ENCODE measurements at regions not wholly inside any gene's neighbourhood (a gene's known extent, or its start where the extent isn't known, plus 50 kb on each side); places are given as distances from the start of the nearest gene placed in this dataset.

GRCh38 chr5:6181871-6182270, 196.5 kb downstream of the MED10 start:
- TF ChIP-seq EP300 (IDR thresholded peaks at IDR 0.05): no peak
- TF ChIP-seq POLR2A (IDR thresholded peaks at IDR 0.05): no peak
- TF ChIP-seq, protein P1, sequence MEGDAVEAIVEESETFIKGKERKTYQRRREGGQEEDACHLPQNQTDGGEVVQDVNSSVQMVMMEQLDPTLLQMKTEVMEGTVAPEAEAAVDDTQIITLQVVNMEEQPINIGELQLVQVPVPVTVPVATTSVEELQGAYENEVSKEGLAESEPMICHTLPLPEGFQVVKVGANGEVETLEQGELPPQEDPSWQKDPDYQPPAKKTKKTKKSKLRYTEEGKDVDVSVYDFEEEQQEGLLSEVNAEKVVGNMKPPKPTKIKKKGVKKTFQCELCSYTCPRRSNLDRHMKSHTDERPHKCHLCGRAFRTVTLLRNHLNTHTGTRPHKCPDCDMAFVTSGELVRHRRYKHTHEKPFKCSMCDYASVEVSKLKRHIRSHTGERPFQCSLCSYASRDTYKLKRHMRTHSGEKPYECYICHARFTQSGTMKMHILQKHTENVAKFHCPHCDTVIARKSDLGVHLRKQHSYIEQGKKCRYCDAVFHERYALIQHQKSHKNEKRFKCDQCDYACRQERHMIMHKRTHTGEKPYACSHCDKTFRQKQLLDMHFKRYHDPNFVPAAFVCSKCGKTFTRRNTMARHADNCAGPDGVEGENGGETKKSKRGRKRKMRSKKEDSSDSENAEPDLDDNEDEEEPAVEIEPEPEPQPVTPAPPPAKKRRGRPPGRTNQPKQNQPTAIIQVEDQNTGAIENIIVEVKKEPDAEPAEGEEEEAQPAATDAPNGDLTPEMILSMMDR (IDR thresholded peaks at IDR 0.05): no peak
- Histone ChIP-seq H3K4me1 (no peaks in the 10 kb centered on the region), H3K36me3 (no peaks in the 10 kb centered on the region), H3K27me3 (no peaks in the 10 kb centered on the region), H3K9me3 (peaks cover 0 to 10% (median 0%) of the 10 kb centered on the region in 4 donors), H3K4me3 (no peak overlapping the region), H3K27ac (no peak overlapping the region)
- 87 to 89% methylated on average over 15 of the region's 15 CpGs for WGBS, 2 donors
- DNase-seq (ENCODE audit: low spot score in 2 of 2): no peak

- 60 to 62% methylated on average over 5 of the region's 5 CpGs for WGBS, 2 donors
- no peak for TF ChIP-seq EP300 (IDR thresholded peaks at IDR 0.05)
- TF ChIP-seq, protein P1 (IDR thresholded peaks at IDR 0.05): no peak
- no peak for TF ChIP-seq POLR2A (IDR thresholded peaks at IDR 0.05)
- Histone ChIP-seq H3K27ac (no peak overlapping the region), H3K9me3 (peaks cover 0 to 10% (median 0%) of the 10 kb centered on the region in 4 donors), H3K36me3 (no peaks in the 10 kb centered on the region), H3K4me1 (no peaks in the 10 kb centered on the region), H3K4me3 (no peak overlapping the region), H3K27me3 (no peaks in the 10 kb centered on the region)
- no peak for DNase-seq (ENCODE audit: low spot score in 2 of 2)
Measured at GRCh38 chr5:6181147-6181729, 197.1 kb downstream of the MED10 start.

- 61 to 86% methylated on average over 2 of the region's 2 CpGs for WGBS, 2 donors
- H3K36me3 ChIP-seq: no peaks in the 10 kb centered on the region
- H3K9me3 ChIP-seq: peaks cover 0 to 10% (median 0%) of the 10 kb centered on the region in 4 donors
- H3K27me3 ChIP-seq: no peaks in the 10 kb centered on the region
- TF ChIP-seq, protein P1 (IDR thresholded peaks at IDR 0.05): no peak
- TF ChIP-seq EP300 (IDR thresholded peaks at IDR 0.05): no peak
- no peak for TF ChIP-seq POLR2A (IDR thresholded peaks at IDR 0.05)
- no peaks in the 10 kb centered on the region for H3K4me1 ChIP-seq
- no peak for DNase-seq (ENCODE audit: low spot score in 2 of 2)
- no peak overlapping the region for H3K4me3 ChIP-seq
- H3K27ac ChIP-seq: no peak overlapping the region
Measured at GRCh38 chr5:6180231-6180872, 198.0 kb downstream of the MED10 start.

GRCh38 chr5:6178846-6179532, 199.4 kb downstream of the MED10 start:
- DNase-seq (ENCODE audit: low spot score in 2 of 2): no peak
- Histone ChIP-seq H3K27me3 (no peaks in the 10 kb centered on the region), H3K36me3 (no peaks in the 10 kb centered on the region), H3K4me3 (no peak overlapping the region), H3K27ac (no peak overlapping the region), H3K4me1 (no peaks in the 10 kb centered on the region), H3K9me3 (peaks cover 0 to 9% (median 0%) of the 10 kb centered on the region in 4 donors)
- TF ChIP-seq POLR2A (IDR thresholded peaks at IDR 0.05): no peak
- TF ChIP-seq EP300 (IDR thresholded peaks at IDR 0.05): no peak
- TF ChIP-seq, protein P1 (IDR thresholded peaks at IDR 0.05): no peak
- WGBS, 2 donors: 88 to 91% methylated on average over 2 of the region's 2 CpGs

- Histone ChIP-seq H3K9me3 (peaks cover 0 to 4% (median 0%) of the 10 kb centered on the region in 4 donors), H3K4me1 (no peaks in the 10 kb centered on the region), H3K4me3 (no peak overlapping the region), H3K27me3 (no peaks in the 10 kb centered on the region), H3K36me3 (no peaks in the 10 kb centered on the region), H3K27ac (no peak overlapping the region)
- DNase-seq (ENCODE audit: low spot score in 2 of 2): no peak
- 89 to 91% methylated on average over 5 of the region's 5 CpGs for whole genome bisulfite sequencing, 2 donors
- TF ChIP-seq EP300 (IDR thresholded peaks at IDR 0.05) (no peak), POLR2A (IDR thresholded peaks at IDR 0.05) (no peak)
- TF ChIP-seq, protein P1 (IDR thresholded peaks at IDR 0.05): no peak
Measured at GRCh38 chr5:6177926-6178325, 200.4 kb downstream of the MED10 start.
